Chondrocyte (in vitro differentiated cells): ENCODE measurements at regions not wholly inside any gene's neighbourhood (a gene's known extent, or its start where the extent isn't known, plus 50 kb on each side); places are given as distances from the start of the nearest gene placed in this dataset.
"Not testable (repeated sequence)": the region's sequence is repeated elsewhere in the genome, so short reads cannot be mapped to it uniquely, and the experiment has no call there.

ENCODE experiments used
- DNase-seq: peaks from one replicate; pipeline ENCODE4 v3.0.0; 2021; ENCODE audit warnings: mixed read lengths, low spot score
- H3K27ac Mint-ChIP-seq: one replicate; pipeline ENCODE4 v1.8.0; 2021; ENCODE audit warnings: mild to moderate bottlenecking, moderate library complexity, mixed read lengths; ENCODE audit not compliant: unreplicated experiment
- H3K27me3 Mint-ChIP-seq: 2 replicates; pipeline ENCODE4 v1.8.0; 2021; ENCODE audit warnings: low read depth, mixed read lengths
- H3K36me3 Mint-ChIP-seq: 2 replicates; pipeline ENCODE4 v1.8.0; 2021; ENCODE audit warnings: low read depth, mixed read lengths
- H3K4me1 Mint-ChIP-seq: 2 replicates; pipeline ENCODE4 v1.8.0; 2021; ENCODE audit warnings: low read depth, mild to moderate bottlenecking, mixed read lengths
- H3K4me3 Mint-ChIP-seq: one replicate; pipeline ENCODE4 v1.8.0; 2021; ENCODE audit warnings: mild to moderate bottlenecking, moderate library complexity, mixed read lengths; ENCODE audit not compliant: unreplicated experiment
- H3K9me3 Mint-ChIP-seq: 2 replicates; pipeline ENCODE4 v1.8.0; 2021; ENCODE audit warnings: low read depth, mixed read lengths
- TF ChIP-seq, protein P1 (sequence below): fragments of 200-600 bp; sonication (generic); IDR thresholded peaks from 2 replicates; pipeline ENCODE4 v1.5.0; 2021; ENCODE audit warnings: antibody characterized with exemption, mild to moderate bottlenecking, moderate library complexity

DNA sequence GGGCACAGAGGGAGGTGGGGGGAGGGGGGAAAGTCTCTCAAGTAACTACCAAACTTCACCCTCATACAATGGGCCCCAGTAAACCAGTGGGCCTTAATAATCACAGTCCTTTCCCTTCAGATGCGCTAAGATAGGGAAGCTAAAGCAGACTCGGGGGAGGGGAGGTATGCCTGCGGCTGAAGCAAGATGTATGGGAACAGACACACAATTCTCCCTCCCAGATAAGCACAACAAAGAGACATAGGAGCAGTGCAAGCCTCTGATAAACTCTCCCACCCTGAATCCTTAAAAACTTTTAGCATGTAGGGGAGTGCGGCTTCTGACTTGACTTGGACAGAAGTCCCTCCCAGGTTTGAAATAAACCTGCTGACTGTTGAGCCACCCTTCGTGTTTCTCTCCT lies 54.7 kb downstream of the PROP1 start:
- DNase-seq, H3K9me3 Mint-ChIP-seq, H3K27me3 Mint-ChIP-seq, H3K4me3 Mint-ChIP-seq, H3K27ac Mint-ChIP-seq, H3K36me3 Mint-ChIP-seq, H3K4me1 Mint-ChIP-seq: not testable (repeated sequence)

DNA sequence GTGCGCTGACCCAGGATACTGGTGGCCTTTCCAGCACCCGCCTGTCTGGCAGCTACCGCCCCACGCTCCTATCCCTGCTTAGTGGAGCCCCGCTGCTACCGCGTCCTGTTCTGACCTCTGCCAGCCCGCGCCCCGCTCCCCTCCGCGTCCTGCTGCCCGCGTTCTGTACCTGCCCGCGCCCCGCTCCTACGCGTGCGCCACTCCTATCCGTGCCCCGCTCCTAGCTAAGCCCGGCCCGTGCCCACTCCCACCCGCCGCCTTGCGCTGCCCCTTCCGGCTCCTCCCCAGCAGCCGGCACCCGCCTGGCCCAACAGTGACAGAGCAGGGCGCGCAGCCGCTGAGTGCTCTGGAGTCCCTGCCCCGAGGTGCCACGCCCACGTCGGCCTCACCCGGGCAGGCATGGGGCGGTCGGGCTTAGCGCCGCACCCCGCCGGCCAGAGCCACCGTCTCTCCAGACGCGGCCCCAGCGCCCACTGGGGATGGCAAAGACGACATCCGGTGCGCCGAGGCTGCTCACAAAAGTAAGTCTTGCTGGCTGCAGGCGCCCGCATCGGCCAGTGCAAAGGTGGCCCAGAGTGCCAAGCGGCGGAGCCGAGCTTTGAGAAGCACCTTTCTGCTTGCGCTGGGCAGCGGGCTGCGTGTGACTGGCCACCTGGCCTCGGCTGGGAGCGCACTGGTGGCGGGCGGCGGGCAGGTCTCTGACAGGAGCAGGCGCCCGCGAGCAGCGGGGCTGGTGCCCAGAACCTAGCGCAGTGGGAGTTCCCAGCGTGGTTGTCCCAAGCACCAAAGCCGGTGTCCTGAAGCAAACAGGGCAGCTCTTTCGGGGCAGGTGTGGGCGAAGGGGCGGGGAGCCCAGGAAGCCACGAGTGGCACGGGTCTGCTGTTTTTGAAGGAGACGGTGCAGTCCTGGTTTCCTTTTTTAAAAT lies 56.5 kb downstream of the PROP1 start:
- not testable (repeated sequence) for H3K27me3 Mint-ChIP-seq, H3K36me3 Mint-ChIP-seq, H3K4me1 Mint-ChIP-seq, H3K9me3 Mint-ChIP-seq, H3K27ac Mint-ChIP-seq, DNase-seq
- H3K4me3 Mint-ChIP-seq, result peak overlapping the region; percentile 72

DNA sequence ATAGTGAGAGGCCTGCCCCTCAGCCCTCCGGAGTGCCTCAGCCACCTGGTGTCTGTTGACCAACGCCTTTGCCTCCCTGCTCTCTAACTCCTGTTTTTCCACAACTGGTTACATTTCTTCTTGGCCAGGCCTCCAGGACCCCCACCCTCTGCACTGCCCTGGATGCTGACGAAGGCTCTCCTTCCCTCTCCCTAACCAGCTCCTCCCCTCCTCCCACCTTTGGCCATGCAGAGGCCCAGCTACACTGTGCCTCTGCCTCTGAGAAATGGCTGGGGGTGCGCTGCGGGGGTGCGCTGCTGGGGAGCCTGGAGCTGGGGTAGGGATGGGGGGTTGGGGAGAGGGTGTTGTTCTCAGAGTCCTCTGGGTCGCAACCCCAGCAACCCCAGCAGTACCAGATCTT lies 57.3 kb downstream of the PROP1 start:
- DNase-seq, H3K4me1 Mint-ChIP-seq, H3K27me3 Mint-ChIP-seq, H3K36me3 Mint-ChIP-seq, H3K27ac Mint-ChIP-seq, H3K9me3 Mint-ChIP-seq: not testable (repeated sequence)
- peak overlapping the region; percentile 72 for H3K4me3 Mint-ChIP-seq

DNA sequence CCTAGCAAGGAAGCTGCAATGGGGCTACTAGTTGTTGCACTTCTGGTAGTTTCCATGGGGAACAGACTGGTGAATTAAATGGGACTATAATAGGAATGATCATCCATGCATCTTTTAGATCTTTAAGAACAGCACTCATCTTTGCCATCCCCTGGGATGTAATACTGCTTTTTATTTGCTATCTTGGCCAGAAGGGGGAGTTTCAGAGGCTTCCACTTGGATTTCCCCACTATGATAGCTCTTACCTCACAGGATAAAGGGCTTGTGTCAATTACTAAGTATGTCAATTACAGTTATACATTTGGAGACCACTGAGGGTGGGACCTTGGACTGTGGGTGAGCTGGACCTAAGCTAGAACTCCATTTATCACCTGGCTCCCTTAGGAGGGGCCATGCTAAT lies 61.8 kb downstream of the PROP1 start:
- H3K4me3 Mint-ChIP-seq, H3K27me3 Mint-ChIP-seq, H3K36me3 Mint-ChIP-seq, H3K27ac Mint-ChIP-seq, H3K9me3 Mint-ChIP-seq, DNase-seq, H3K4me1 Mint-ChIP-seq: not testable (repeated sequence)
- TF ChIP-seq, protein P1, sequence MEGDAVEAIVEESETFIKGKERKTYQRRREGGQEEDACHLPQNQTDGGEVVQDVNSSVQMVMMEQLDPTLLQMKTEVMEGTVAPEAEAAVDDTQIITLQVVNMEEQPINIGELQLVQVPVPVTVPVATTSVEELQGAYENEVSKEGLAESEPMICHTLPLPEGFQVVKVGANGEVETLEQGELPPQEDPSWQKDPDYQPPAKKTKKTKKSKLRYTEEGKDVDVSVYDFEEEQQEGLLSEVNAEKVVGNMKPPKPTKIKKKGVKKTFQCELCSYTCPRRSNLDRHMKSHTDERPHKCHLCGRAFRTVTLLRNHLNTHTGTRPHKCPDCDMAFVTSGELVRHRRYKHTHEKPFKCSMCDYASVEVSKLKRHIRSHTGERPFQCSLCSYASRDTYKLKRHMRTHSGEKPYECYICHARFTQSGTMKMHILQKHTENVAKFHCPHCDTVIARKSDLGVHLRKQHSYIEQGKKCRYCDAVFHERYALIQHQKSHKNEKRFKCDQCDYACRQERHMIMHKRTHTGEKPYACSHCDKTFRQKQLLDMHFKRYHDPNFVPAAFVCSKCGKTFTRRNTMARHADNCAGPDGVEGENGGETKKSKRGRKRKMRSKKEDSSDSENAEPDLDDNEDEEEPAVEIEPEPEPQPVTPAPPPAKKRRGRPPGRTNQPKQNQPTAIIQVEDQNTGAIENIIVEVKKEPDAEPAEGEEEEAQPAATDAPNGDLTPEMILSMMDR, result peak; percentile 60

DNA sequence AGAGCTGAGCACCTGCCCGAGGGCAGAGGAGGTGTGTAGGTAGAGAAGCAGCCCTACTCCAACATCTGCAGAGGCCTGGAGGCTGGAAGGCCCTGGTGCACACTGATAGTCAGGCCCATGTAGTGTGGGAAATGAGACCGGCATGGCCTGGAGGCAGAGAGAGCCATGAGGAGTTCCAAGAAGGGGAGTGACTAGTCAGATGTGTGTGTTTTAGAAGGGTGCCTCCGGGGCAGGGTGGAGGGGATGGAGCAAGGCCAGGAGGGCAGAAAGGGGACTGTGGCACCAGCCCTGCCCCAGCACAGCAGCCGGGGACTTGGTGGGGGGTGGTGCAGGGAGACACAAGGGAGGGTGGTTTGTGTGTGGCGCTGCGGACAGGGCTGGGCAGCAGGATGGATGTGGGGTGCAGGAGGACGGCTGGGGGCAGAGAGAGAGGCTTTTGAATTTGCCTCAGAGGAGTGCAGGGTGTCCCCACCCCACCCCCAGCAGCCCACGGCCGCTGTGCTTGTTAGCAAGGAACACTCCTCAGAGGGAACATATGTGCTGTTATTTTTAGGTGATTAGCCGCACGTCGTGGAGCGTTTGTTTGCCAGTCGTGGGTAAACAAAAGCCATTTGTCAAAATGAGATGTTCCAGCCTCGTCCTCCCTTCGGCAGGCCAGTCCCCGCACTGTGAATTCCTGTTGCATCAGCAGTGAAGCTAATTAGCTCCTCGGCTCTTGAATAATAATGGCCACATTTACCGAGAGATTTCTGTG lies 65.6 kb downstream of the PROP1 start:
- H3K4me1 Mint-ChIP-seq, H3K27ac Mint-ChIP-seq, DNase-seq, H3K27me3 Mint-ChIP-seq, H3K36me3 Mint-ChIP-seq, H3K4me3 Mint-ChIP-seq, H3K9me3 Mint-ChIP-seq: not testable (repeated sequence)

DNA sequence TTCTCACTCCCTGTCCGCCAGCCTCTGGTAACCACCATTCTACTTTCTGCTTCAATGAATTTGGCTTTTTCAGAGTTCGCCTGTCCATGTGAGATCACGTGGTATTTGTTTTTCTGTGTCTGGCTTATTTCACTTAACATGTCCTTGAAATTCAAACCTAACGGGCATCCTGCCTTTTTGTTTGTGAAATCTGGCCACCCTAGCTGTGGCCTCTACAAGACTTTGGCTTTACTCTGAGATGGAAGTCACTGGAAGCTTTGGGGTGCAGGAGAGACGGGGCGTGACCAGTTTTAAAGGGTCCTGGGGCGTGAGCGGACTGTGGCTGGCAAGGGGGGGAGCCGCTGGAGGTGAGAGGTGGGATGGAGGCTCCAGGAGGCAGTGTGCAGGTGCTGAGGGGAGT lies 66.4 kb downstream of the PROP1 start:
- not testable (repeated sequence) for H3K27ac Mint-ChIP-seq, H3K27me3 Mint-ChIP-seq, DNase-seq, H3K4me1 Mint-ChIP-seq, H3K36me3 Mint-ChIP-seq, H3K4me3 Mint-ChIP-seq, H3K9me3 Mint-ChIP-seq

DNA sequence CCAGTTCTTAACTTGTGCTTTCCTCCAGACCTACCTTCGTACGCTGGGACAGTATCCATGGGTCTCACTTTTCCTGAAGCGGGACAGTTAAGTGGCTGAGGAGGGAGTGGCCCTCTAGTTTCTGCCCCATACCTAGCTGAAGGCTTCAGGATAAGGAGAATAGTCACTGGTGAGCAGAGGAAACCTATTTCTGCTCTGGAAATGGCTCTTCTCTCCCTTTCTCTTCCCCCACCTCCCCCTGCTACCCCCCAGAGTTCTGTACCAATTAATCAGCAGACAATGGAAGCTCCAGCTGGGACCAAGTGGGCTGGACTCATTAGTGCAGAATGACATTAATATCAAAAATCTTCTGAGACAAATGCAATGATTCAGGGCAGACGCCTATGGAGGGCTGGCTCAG lies 68.5 kb downstream of the PROP1 start:
- H3K4me1 Mint-ChIP-seq, result not testable (repeated sequence)

DNA sequence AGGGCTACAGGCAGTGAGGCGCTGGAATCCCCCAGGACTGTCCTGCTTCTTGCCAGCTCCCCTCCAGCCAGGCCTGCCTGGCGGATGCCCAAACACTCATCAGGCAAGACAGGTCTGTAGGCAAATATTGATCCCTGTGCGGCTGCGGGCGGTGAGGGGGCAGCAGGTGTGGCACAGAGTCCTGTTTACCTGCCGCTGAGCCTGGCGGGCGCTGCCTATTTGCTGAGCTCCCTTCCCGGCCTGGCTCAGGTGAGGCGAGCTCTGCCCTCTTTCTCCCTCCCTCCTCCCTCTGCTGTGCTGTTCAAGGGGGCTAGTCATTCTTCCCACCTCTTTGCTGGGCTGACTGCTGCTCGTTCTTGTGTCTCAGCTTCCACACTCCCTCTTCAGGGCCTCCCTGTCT lies 71.5 kb downstream of the PROP1 start:
- H3K9me3 Mint-ChIP-seq, H3K27ac Mint-ChIP-seq, H3K4me3 Mint-ChIP-seq, DNase-seq, H3K4me1 Mint-ChIP-seq, H3K27me3 Mint-ChIP-seq, H3K36me3 Mint-ChIP-seq: not testable (repeated sequence)

More for the DNA sequence above, 68.5 kb downstream of the PROP1 start:
- not testable (repeated sequence) for H3K9me3 Mint-ChIP-seq, H3K27me3 Mint-ChIP-seq, H3K27ac Mint-ChIP-seq, DNase-seq, H3K4me3 Mint-ChIP-seq, H3K36me3 Mint-ChIP-seq

DNA sequence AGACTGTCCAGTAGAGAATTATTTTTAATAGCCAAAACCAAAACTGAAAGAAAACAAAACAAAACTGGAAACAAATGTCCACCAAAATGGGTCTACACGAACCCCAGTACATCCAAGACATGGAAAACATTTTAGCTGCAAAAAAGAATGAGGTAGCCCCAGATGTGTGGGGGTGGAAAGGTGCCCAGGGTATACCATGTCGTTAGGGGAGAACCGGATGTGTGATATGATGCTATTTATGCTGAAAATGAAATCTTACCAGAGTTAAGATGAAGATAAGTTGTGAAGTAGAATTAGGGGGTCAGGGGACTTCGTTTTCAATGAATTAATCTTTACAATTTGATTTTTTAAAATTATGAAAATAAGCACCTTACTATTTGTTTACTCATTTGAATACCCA lies 72.2 kb downstream of the PROP1 start:
- not testable (repeated sequence) for H3K4me3 Mint-ChIP-seq

DNA sequence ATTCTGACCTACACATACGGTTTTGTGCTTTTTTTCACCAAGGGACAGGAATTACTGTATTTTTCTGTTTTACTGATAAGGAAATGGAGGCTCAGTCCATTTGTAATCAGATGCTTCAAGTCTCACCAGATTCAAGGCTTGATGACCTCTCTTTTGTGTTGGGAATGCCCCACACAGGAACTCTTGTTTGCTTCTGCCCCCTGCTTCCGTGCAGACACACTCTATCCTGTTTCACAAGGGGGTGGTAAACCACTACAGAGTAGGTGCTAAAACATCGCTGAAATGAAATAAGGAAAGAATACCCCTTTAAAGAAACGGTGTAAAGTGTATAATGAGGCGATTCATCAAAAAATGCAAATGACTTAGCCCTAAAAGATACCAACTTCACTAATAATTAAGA lies 72.9 kb downstream of the PROP1 start:
- H3K4me3 Mint-ChIP-seq, H3K36me3 Mint-ChIP-seq, H3K27me3 Mint-ChIP-seq, DNase-seq, H3K4me1 Mint-ChIP-seq, H3K27ac Mint-ChIP-seq, H3K9me3 Mint-ChIP-seq: not testable (repeated sequence)

More for the DNA sequence above, 72.2 kb downstream of the PROP1 start:
- not testable (repeated sequence) for DNase-seq, H3K27ac Mint-ChIP-seq, H3K4me1 Mint-ChIP-seq, H3K36me3 Mint-ChIP-seq, H3K9me3 Mint-ChIP-seq, H3K27me3 Mint-ChIP-seq

DNA sequence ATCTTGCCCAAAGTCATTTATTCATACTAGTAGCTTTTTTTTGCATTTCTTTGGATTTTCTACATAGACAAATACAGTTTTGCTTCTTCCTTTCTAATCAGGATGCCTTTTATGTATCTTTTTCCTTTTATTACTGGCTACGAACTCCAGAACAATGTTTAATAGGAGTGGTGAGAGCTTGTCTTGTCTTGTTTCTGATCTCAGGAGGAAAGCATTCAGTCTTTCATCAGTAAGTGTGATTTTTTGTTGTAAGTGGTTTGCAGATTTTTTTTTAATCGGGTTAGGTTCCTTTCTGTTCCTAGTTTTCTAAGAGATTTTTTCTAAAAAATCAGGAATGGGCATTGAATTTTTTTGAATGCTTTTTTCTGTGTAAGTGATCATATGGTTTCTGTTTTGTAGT lies 86.8 kb downstream of the PROP1 start:
- H3K4me3 Mint-ChIP-seq, H3K27me3 Mint-ChIP-seq, DNase-seq, H3K27ac Mint-ChIP-seq, H3K9me3 Mint-ChIP-seq, H3K36me3 Mint-ChIP-seq, H3K4me1 Mint-ChIP-seq: not testable (repeated sequence)

DNA sequence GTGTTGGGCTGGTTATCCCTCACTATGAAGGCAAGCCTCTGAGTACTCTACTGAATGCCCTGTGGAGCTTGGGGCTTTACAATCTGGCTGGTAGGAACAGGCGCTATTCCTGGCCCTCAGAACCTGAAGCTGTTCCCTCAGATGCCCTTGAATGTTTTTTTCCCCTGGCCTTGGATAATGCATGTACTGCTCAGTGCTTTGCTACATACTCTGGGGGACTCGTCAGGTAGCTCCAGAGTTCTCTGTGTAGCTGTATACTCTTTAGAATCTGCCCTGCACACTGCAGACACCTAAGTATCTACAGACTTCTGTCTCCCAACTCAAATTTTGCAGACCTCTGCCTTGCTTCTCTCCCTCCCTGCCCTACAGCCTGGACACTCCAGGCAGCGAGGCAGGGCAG lies 93.2 kb downstream of the PROP1 start:
- H3K9me3 Mint-ChIP-seq, H3K27ac Mint-ChIP-seq, DNase-seq, H3K4me1 Mint-ChIP-seq, H3K36me3 Mint-ChIP-seq, H3K27me3 Mint-ChIP-seq, H3K4me3 Mint-ChIP-seq: not testable (repeated sequence)
